ENCODE measurements at regions not wholly inside any gene's neighbourhood (a gene's known extent, or its start where the extent isn't known, plus 50 kb on each side); places are given as distances from the start of the nearest gene placed in this dataset.
A peak's percentile ranks its signal among the peaks of the same experiment; 100 is the strongest.

DNA sequence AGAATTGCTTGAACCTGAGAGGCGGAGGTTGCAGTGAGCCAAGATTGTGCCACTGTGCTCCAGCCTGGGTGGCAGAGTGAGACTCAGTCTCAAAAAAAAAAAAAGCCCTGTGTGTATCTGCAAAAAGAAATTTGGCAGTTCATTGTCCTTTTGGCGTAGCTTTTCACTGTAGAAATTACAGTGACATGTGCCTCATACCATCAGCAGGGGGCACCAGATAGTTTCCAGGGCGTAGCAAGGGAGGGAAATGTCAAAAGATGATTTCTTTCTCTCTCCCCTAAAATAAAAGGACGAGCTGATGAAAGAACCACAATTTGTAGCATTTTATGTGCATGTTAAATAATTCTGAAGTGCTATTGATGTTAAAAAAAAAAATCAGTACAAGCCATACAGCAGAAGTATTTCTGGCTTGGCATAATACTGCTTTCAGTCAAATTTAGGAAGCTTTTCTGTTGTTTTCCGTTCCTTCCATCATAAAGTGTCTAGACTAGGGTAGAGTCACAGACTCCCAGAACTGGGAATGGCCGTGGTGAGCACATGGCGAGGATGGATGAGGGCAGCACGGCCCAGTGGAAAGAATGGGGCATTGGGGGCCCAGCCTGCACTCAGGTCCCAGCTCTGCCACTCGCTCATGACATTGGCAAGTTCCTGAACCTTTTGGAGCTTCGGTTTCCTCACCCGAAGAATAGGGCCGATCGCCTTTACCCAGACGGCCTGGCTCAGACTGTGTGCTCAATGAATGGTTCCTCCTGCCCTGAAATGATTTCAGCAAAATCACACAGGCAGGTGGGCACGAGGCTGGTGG is 59.8 kb upstream of the RPH3AL start:
- no peak overlapping the region for H3K27ac ChIP-seq (ENCODE audit: insufficient read depth, low read depth, low read length)
- H2AFZ ChIP-seq (ENCODE audit: low read depth, low read length) = no peak overlapping the region
- H3K4me1 ChIP-seq (ENCODE audit: control insufficient read depth, extremely low read depth, insufficient read depth, low read length) = peaks cover 5% of the 10 kb centered on the region
- no peaks in the 10 kb centered on the region for H4K20me1 ChIP-seq (replicated peaks; ENCODE audit: control insufficient read depth, extremely low read depth, insufficient read depth, low read length)
- ChIA-PET CTCF (interaction anchor here (0.6 to 3.2 kb wide), 89 partner anchors 9 to 646 kb away, joined by 3 to 762 read pairs (median 5); partner anchors contain the start of genes DOC2B, GEMIN4, GLOD4 and MRM3), POLR2A (interaction anchor here (0.5 to 1.3 kb wide), 4 partner anchors 150 to 288 kb away, joined by 3 to 8 read pairs (median 4); no protein-coding TSS in a partner anchor)
- H3K4me3 ChIP-seq (replicated peaks in 1 of 3; ENCODE audit: insufficient read depth in 1 of 3, low read depth in 1 of 3, low read length in 3 of 3) = no peak overlapping the region
- H3K9me1 ChIP-seq (replicated peaks; ENCODE audit: control insufficient read depth, extremely low read depth, insufficient read depth, low read length) = no peaks in the 10 kb centered on the region
- no peak for TF ChIP-seq POLR2AphosphoS5 (IDR thresholded peaks at IDR 0.05; ENCODE audit: insufficient read depth, low read depth, low read length)
- TF ChIP-seq, protein P1, sequence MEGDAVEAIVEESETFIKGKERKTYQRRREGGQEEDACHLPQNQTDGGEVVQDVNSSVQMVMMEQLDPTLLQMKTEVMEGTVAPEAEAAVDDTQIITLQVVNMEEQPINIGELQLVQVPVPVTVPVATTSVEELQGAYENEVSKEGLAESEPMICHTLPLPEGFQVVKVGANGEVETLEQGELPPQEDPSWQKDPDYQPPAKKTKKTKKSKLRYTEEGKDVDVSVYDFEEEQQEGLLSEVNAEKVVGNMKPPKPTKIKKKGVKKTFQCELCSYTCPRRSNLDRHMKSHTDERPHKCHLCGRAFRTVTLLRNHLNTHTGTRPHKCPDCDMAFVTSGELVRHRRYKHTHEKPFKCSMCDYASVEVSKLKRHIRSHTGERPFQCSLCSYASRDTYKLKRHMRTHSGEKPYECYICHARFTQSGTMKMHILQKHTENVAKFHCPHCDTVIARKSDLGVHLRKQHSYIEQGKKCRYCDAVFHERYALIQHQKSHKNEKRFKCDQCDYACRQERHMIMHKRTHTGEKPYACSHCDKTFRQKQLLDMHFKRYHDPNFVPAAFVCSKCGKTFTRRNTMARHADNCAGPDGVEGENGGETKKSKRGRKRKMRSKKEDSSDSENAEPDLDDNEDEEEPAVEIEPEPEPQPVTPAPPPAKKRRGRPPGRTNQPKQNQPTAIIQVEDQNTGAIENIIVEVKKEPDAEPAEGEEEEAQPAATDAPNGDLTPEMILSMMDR (IDR thresholded peaks at IDR 0.05; ENCODE audit: extremely low read depth in 1 of 2, insufficient read depth in 1 of 2, low read depth in 1 of 2, low read length in 2 of 2) = peak; percentile 66 to 71
- no peak overlapping the region for H3K4me2 ChIP-seq (ENCODE audit: insufficient read depth, low read length)
- intact Hi-C loops (cut with micrococcal nuclease) = loop anchor here (1.0 to 5.0 kb wide), 4 partner anchors 184 to 585 kb away; partner anchors contain the start of gene TIMM22
- no peaks in the 10 kb centered on the region for H3K36me3 ChIP-seq (ENCODE audit: control insufficient read depth in 2 of 2, extremely low read depth in 1 of 2, insufficient read depth in 2 of 2, low read length in 2 of 2)
- DNase-seq (ENCODE audit: low read depth, low spot score) (peak; percentile 52), FAIRE-seq (peak; percentile 92)
- no peaks in the 10 kb centered on the region for H3K79me2 ChIP-seq (ENCODE audit: control insufficient read depth, insufficient read depth, low read length)
- BruUV-seq (replicated peaks) = no TSS peak
- no peak overlapping the region for H3K9ac ChIP-seq (replicated peaks; ENCODE audit: extremely low read depth, insufficient read depth, low read length)
- dilution Hi-C loops (cut with MboI; ENCODE audit: extremely low pct_ligation_motif_present, low sequenced_read_pairs) = no loop called here
- no peaks in the 10 kb centered on the region for H3K27me3 ChIP-seq (ENCODE audit: control insufficient read depth in 2 of 2, insufficient read depth in 2 of 2, low read length in 2 of 2)
- no peaks in the 10 kb centered on the region for H3K9me3 ChIP-seq (replicated peaks; ENCODE audit: control insufficient read depth, insufficient read depth, low read length)

Data from endothelial cell of umbilical vein (primary cell).